Activated CD4-positive, alpha-beta memory T cell treated with anti-CD3 and anti-CD28 coated beads for 36 hours (primary cell): ENCODE measurements at regions not wholly inside any gene's neighbourhood (a gene's known extent, or its start where the extent isn't known, plus 50 kb on each side); places are given as distances from the start of the nearest gene placed in this dataset.
"Not testable (repeated sequence)": the region's sequence is repeated elsewhere in the genome, so short reads cannot be mapped to it uniquely, and the experiment has no call there.

Experiments used
- CTCF ChIA-PET: fragments of 350-600 bp; sonication (Branson Sonifier 250); formaldehyde crosslinking; loops from one replicate; lab custom pipeline; 2021; ENCODE audit warnings: antibody characterized with exemption, inconsistent platforms; lab: Charles Lee
- POLR2A ChIA-PET: fragments of 350-600 bp; sonication (Branson Sonifier 250); formaldehyde crosslinking; loops from one replicate; lab custom pipeline; 2021; ENCODE audit warnings: antibody characterized with exemption; lab: Charles Lee
- DNase-seq: peaks from one replicate; pipeline ENCODE4 v3.0.0-alpha.2; 2020
- H3K27ac Mint-ChIP-seq: one replicate; pipeline ENCODE4 v1.8.0; 2021; ENCODE audit warnings: mixed read lengths
- H3K27me3 Mint-ChIP-seq: one replicate; pipeline ENCODE4 v1.8.0; 2021; ENCODE audit warnings: mixed read lengths
- H3K36me3 Mint-ChIP-seq: one replicate; pipeline ENCODE4 v1.8.0; 2021; ENCODE audit warnings: mixed read lengths
- H3K4me1 Mint-ChIP-seq: one replicate; pipeline ENCODE4 v1.8.0; 2021; ENCODE audit warnings: low read depth, mixed read lengths
- H3K4me3 Mint-ChIP-seq: one replicate; pipeline ENCODE4 v1.8.0; 2021; ENCODE audit warnings: mild to moderate bottlenecking, mixed read lengths
- H3K9me3 Mint-ChIP-seq: one replicate; pipeline ENCODE4 v1.8.0; 2021; ENCODE audit warnings: mixed read lengths
- intact Hi-C: fragments of 100-400 bp; cut with micrococcal nuclease; formaldehyde crosslinking; loops from one replicate; pipeline ENCODE4 v1.15.1; 2023

- CTCF ChIA-PET = no interaction called here
- H3K27me3 Mint-ChIP-seq = no peaks in the 10 kb centered on the region
- intact Hi-C loops = no loop called here
- DNase-seq = no peak
- no peaks in the 10 kb centered on the region for H3K4me1 Mint-ChIP-seq
- no peak overlapping the region for H3K4me3 Mint-ChIP-seq
- H3K36me3 Mint-ChIP-seq = no peaks in the 10 kb centered on the region
- H3K27ac Mint-ChIP-seq = no peak overlapping the region
- peaks cover 4% of the 10 kb centered on the region for H3K9me3 Mint-ChIP-seq
- POLR2A ChIA-PET = no interaction called here
Observed at GRCh38 chr2:228542277-228542676, 360.8 kb upstream of the SPHKAP start.

- Mint-ChIP-seq H3K9me3 (peaks cover 2% of the 10 kb centered on the region), H3K4me3 (no peak overlapping the region), H3K36me3 (no peaks in the 10 kb centered on the region), H3K4me1 (no peaks in the 10 kb centered on the region), H3K27me3 (no peaks in the 10 kb centered on the region), H3K27ac (no peak overlapping the region)
- intact Hi-C loops = no loop called here
- POLR2A ChIA-PET = no interaction called here
- CTCF ChIA-PET = no interaction called here
- DNase-seq = no peak
Observed at GRCh38 chr2:228541789-228542188, 360.3 kb upstream of the SPHKAP start.

- H3K27me3 Mint-ChIP-seq = no peaks in the 10 kb centered on the region
- peaks cover 4% of the 10 kb centered on the region for H3K9me3 Mint-ChIP-seq
- CTCF ChIA-PET = no interaction called here
- POLR2A ChIA-PET = no interaction called here
- H3K4me1 Mint-ChIP-seq = no peaks in the 10 kb centered on the region
- no peaks in the 10 kb centered on the region for H3K36me3 Mint-ChIP-seq
- intact Hi-C loops = no loop called here
- no peak for DNase-seq
- H3K4me3 Mint-ChIP-seq = no peak overlapping the region
- H3K27ac Mint-ChIP-seq = no peak overlapping the region
Observed at GRCh38 chr2:228540976-228541375, 359.5 kb upstream of the SPHKAP start.

DNA sequence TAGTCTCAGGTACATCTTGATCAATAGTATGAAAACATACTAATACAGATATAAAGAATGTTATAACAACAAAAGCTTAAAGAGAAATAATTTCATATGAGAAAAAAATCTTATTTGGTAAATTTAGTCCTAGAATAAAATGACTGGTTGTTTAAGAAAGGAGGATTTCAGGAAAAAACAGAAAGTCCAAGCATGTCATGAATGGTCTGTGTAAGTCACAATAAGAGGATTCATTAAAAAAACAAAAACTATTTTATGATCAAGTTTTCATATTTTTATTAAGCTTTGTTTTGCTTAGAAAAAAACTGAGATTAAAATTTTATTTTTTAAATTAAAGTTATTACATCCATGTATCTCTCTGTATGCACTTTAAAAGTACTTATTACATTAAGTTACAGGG, 353.9 kb upstream of the SPHKAP start:
- POLR2A ChIA-PET = no interaction called here
- CTCF ChIA-PET = interaction anchor here (1.0 kb wide), 1 partner anchor 101 kb away, joined by 3 read pairs; no protein-coding TSS in a partner anchor
- Mint-ChIP-seq H3K27me3 (no peaks in the 10 kb centered on the region), H3K9me3 (peaks cover 23% of the 10 kb centered on the region), H3K27ac (no peak overlapping the region), H3K4me3 (no peak overlapping the region), H3K36me3 (no peaks in the 10 kb centered on the region), H3K4me1 (no peaks in the 10 kb centered on the region)
- intact Hi-C loops = no loop called here
- no peak for DNase-seq

DNA sequence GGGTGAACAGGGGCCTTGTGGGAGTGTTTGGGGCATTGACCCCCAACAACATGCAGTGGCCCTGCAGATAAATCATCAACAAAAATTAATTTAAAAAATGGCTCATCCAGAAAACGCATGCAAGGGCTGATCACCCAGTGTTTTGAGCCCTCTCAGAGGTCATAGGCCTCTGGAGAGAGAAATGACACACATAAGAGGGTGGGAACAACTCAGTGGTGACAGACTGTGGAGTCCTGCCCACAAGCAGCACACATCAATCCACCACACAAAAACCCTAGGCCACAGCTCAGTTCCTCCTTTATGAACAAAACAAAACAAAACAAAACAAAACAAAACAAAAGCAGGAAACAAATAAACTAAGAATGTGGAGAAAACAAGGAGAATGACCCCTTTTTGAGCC, 351.7 kb upstream of the SPHKAP start:
- intact Hi-C loops = no loop called here
- Mint-ChIP-seq H3K27me3 (no peaks in the 10 kb centered on the region), H3K27ac (no peak overlapping the region), H3K36me3 (no peaks in the 10 kb centered on the region), H3K4me1 (no peaks in the 10 kb centered on the region), H3K9me3 (peaks cover 22% of the 10 kb centered on the region), H3K4me3 (no peak overlapping the region)
- no peak for DNase-seq
- CTCF ChIA-PET = no interaction called here
- POLR2A ChIA-PET = no interaction called here

DNA sequence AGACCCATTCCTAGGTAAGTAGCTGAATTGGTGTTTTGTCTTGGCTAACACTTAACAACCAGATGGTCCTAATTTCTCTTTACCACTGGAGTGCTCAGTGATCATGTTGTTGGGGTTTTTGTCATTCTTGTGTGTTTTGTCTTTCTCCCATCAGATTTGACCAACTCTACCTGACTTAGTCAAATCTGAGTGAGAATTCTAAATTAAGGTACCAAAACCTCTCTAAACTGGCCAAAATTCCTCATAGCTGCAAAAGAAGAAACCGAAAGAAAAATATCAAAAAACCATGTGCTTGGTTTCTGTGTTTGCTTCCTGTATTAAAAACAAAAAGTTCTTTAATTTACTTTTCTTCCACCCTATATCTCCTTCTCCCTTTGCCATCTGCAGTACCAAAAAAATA, 350.7 kb upstream of the SPHKAP start:
- no peaks in the 10 kb centered on the region for H3K36me3 Mint-ChIP-seq
- H3K27ac Mint-ChIP-seq = no peak overlapping the region
- peaks cover 22% of the 10 kb centered on the region for H3K9me3 Mint-ChIP-seq
- no peak overlapping the region for H3K4me3 Mint-ChIP-seq
- no peaks in the 10 kb centered on the region for H3K27me3 Mint-ChIP-seq
- no peak for DNase-seq
- no peaks in the 10 kb centered on the region for H3K4me1 Mint-ChIP-seq
- POLR2A ChIA-PET = no interaction called here
- intact Hi-C loops = no loop called here
- CTCF ChIA-PET = no interaction called here

GRCh38 chr2:228527197-228527881, 345.9 kb upstream of the SPHKAP start:
- H3K27me3 Mint-ChIP-seq = no peaks in the 10 kb centered on the region
- peaks cover 8% of the 10 kb centered on the region for H3K9me3 Mint-ChIP-seq
- no peaks in the 10 kb centered on the region for H3K36me3 Mint-ChIP-seq
- ChIA-PET POLR2A (no interaction called here), CTCF (no interaction called here)
- H3K4me3 Mint-ChIP-seq = no peak overlapping the region
- H3K27ac Mint-ChIP-seq = no peak overlapping the region
- intact Hi-C loops = no loop called here
- no peaks in the 10 kb centered on the region for H3K4me1 Mint-ChIP-seq
- DNase-seq = no peak

DNA sequence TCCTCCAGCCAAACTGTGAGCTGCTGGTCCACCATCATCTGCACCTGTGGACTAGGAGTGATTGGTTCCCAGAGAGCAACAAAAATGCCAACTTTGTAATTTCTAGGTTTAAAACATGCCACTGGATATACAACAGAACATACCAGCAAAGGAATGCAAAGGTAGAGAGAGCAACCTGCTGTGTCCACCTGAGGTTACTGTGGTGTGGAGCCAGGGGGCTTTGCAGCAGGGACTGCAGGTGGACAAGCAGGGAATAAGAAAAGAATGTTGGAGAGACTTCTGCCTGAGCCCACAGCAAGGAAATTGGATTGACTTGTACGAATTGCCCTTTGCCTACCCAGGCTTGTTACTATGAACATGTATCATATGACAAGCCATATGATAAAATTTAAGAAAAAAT, 345.2 kb upstream of the SPHKAP start:
- ChIA-PET CTCF (no interaction called here), POLR2A (no interaction called here)
- DNase-seq = no peak
- no peaks in the 10 kb centered on the region for H3K27me3 Mint-ChIP-seq
- no peaks in the 10 kb centered on the region for H3K4me1 Mint-ChIP-seq
- peaks cover 10% of the 10 kb centered on the region for H3K9me3 Mint-ChIP-seq
- H3K36me3 Mint-ChIP-seq = no peaks in the 10 kb centered on the region
- intact Hi-C loops = no loop called here
- H3K27ac Mint-ChIP-seq = no peak overlapping the region
- no peak overlapping the region for H3K4me3 Mint-ChIP-seq

- intact Hi-C loops = no loop called here
- POLR2A ChIA-PET = no interaction called here
Observed at GRCh38 chr2:228522977-228523376, 341.5 kb upstream of the SPHKAP start.

GRCh38 chr2:228522276-228522675, 340.8 kb upstream of the SPHKAP start:
- Mint-ChIP-seq H3K27ac (no peak overlapping the region), H3K36me3 (no peaks in the 10 kb centered on the region), H3K9me3 (peaks cover 11% of the 10 kb centered on the region), H3K27me3 (no peaks in the 10 kb centered on the region), H3K4me1 (no peaks in the 10 kb centered on the region), H3K4me3 (no peak overlapping the region)
- intact Hi-C loops = no loop called here
- DNase-seq = no peak
- CTCF ChIA-PET = no interaction called here
- POLR2A ChIA-PET = no interaction called here

More at GRCh38 chr2:228522977-228523376, 341.5 kb upstream of the SPHKAP start:
- Mint-ChIP-seq H3K4me1 (no peaks in the 10 kb centered on the region), H3K4me3 (no peak overlapping the region), H3K27ac (no peak overlapping the region), H3K27me3 (no peaks in the 10 kb centered on the region), H3K9me3 (peaks cover 11% of the 10 kb centered on the region), H3K36me3 (no peaks in the 10 kb centered on the region)
- CTCF ChIA-PET = no interaction called here
- no peak for DNase-seq

DNA sequence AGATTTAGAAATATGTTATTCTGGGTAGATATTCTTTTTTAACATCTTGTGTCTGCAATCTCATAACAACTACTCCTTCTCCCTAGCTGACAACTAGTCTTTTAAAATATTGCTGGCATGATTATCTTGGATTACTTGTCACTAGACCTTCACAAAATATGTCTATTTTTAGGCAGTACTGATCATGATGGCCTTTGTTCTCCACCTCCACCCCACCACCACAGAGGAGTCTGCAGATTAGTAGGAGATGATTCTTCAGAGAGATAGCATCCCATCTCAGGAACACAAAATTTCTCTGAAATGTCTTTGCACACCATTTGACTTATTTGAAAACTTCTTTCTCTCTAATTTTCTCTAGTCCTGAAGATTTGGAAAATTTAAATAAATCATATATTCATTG, 338.1 kb upstream of the SPHKAP start:
- POLR2A ChIA-PET = no interaction called here
- no peak overlapping the region for H3K27ac Mint-ChIP-seq
- H3K36me3 Mint-ChIP-seq = no peaks in the 10 kb centered on the region
- DNase-seq = no peak
- H3K4me3 Mint-ChIP-seq = no peak overlapping the region
- H3K9me3 Mint-ChIP-seq = peaks cover 11% of the 10 kb centered on the region
- intact Hi-C loops = no loop called here
- CTCF ChIA-PET = no interaction called here
- H3K4me1 Mint-ChIP-seq = no peaks in the 10 kb centered on the region
- no peaks in the 10 kb centered on the region for H3K27me3 Mint-ChIP-seq

- intact Hi-C loops = no loop called here
- no peak overlapping the region for H3K4me3 Mint-ChIP-seq
- ChIA-PET POLR2A (no interaction called here), CTCF (no interaction called here)
- DNase-seq = no peak
- H3K27ac Mint-ChIP-seq = no peak overlapping the region
- peaks cover 7% of the 10 kb centered on the region for H3K9me3 Mint-ChIP-seq
- H3K36me3 Mint-ChIP-seq = no peaks in the 10 kb centered on the region
- H3K4me1 Mint-ChIP-seq = no peaks in the 10 kb centered on the region
- no peaks in the 10 kb centered on the region for H3K27me3 Mint-ChIP-seq
Observed at GRCh38 chr2:228516019-228516418, 334.5 kb upstream of the SPHKAP start.

GRCh38 chr2:228513480-228513879, 332.0 kb upstream of the SPHKAP start:
- H3K9me3 Mint-ChIP-seq, intact Hi-C loops, H3K4me3 Mint-ChIP-seq, H3K27ac Mint-ChIP-seq, H3K27me3 Mint-ChIP-seq, H3K4me1 Mint-ChIP-seq, DNase-seq, CTCF ChIA-PET, POLR2A ChIA-PET, H3K36me3 Mint-ChIP-seq: not testable (repeated sequence)
